HCT116 (cell line): ENCODE measurements at regions not wholly inside any gene's neighbourhood (a gene's known extent, or its start where the extent isn't known, plus 50 kb on each side); places are given as distances from the start of the nearest gene placed in this dataset.

Source experiments
- CEBPB ChIP-seq: IDR thresholded peaks from 2 replicates; pipeline ENCODE4 v1.6.1; 2012; ENCODE audit warnings: low read depth
- EZH2phosphoT487 ChIP-seq: fragments of 200-600 bp; IDR thresholded peaks from 2 replicates; pipeline ENCODE4 v1.6.1; 2018; ENCODE audit warnings: antibody characterized with exemption, borderline replicate concordance
- POLR2A ChIP-seq: IDR thresholded peaks from 2 replicates; pipeline ENCODE4 v1.7.0; 2011; ENCODE audit warnings: borderline replicate concordance; ENCODE audit not compliant: insufficient read depth, insufficient read length; ENCODE audit errors: extremely low read depth
- RAD21 ChIP-seq: IDR thresholded peaks from 2 replicates; pipeline ENCODE4 v1.6.1; 2012; ENCODE audit warnings: low read depth, mild to moderate bottlenecking
- TF ChIP-seq, protein P1 (sequence below): IDR thresholded peaks from 2 replicates; pipeline ENCODE4 v1.6.1; 2012; ENCODE audit warnings: low read depth
- TF ChIP-seq, protein P2 (sequence below), 3 experiments: fragments of 200-600 bp in 1 of 3; sonication (generic) in 1 of 3; IDR thresholded peaks in 2 of 3; conservative IDR thresholded peaks in 1 of 3; 2 replicates each; pipeline ENCODE4 v1.5.1; 2012 to 2017; ENCODE audit warnings: low read depth in 2 of 3, low read length in 2 of 3, antibody characterized with exemption in 1 of 3, borderline replicate concordance in 1 of 3, control low read depth in 1 of 3, mild to moderate bottlenecking in 1 of 3, mixed read lengths in 1 of 3, mixed run types in 1 of 3, moderate library complexity in 1 of 3; ENCODE audit not compliant: insufficient read depth in 1 of 3
- TF ChIP-seq, protein P3 (sequence below): IDR thresholded peaks from 2 replicates; pipeline ENCODE4 v1.6.1; 2012

DNA sequence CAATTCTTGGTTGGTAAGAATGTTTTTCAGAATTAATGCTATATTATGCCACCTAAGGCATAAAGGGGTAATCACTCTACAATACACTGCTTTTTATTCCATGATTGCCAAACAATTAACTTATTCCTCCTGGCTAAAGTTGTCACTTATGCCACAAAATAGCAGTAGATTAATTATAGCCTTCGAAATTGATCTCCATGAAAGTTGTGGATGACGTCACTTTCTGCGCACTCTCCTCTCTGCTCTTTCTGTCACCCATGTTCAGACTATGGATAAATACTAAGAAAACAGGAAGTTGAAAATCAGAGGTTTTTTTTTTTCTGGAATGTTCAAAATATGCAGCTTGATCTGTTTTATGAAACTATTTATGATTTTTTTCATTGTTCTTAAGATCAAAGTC is 790.1 kb upstream of the CNTN5 start:
- TF ChIP-seq EZH2phosphoT487 (no peak), POLR2A (no peak), RAD21 (no peak), CEBPB (no peak)
- TF ChIP-seq, protein P1, sequence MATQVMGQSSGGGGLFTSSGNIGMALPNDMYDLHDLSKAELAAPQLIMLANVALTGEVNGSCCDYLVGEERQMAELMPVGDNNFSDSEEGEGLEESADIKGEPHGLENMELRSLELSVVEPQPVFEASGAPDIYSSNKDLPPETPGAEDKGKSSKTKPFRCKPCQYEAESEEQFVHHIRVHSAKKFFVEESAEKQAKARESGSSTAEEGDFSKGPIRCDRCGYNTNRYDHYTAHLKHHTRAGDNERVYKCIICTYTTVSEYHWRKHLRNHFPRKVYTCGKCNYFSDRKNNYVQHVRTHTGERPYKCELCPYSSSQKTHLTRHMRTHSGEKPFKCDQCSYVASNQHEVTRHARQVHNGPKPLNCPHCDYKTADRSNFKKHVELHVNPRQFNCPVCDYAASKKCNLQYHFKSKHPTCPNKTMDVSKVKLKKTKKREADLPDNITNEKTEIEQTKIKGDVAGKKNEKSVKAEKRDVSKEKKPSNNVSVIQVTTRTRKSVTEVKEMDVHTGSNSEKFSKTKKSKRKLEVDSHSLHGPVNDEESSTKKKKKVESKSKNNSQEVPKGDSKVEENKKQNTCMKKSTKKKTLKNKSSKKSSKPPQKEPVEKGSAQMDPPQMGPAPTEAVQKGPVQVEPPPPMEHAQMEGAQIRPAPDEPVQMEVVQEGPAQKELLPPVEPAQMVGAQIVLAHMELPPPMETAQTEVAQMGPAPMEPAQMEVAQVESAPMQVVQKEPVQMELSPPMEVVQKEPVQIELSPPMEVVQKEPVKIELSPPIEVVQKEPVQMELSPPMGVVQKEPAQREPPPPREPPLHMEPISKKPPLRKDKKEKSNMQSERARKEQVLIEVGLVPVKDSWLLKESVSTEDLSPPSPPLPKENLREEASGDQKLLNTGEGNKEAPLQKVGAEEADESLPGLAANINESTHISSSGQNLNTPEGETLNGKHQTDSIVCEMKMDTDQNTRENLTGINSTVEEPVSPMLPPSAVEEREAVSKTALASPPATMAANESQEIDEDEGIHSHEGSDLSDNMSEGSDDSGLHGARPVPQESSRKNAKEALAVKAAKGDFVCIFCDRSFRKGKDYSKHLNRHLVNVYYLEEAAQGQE: no peak
- TF ChIP-seq, protein P2, sequence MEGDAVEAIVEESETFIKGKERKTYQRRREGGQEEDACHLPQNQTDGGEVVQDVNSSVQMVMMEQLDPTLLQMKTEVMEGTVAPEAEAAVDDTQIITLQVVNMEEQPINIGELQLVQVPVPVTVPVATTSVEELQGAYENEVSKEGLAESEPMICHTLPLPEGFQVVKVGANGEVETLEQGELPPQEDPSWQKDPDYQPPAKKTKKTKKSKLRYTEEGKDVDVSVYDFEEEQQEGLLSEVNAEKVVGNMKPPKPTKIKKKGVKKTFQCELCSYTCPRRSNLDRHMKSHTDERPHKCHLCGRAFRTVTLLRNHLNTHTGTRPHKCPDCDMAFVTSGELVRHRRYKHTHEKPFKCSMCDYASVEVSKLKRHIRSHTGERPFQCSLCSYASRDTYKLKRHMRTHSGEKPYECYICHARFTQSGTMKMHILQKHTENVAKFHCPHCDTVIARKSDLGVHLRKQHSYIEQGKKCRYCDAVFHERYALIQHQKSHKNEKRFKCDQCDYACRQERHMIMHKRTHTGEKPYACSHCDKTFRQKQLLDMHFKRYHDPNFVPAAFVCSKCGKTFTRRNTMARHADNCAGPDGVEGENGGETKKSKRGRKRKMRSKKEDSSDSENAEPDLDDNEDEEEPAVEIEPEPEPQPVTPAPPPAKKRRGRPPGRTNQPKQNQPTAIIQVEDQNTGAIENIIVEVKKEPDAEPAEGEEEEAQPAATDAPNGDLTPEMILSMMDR (IDR thresholded peaks at IDR 0.05 in 2 of 3, conservative IDR thresholded peaks at IDR 0.05 in 1 of 3; ENCODE audit: borderline replicate concordance in 1 of 3, insufficient read depth in 1 of 3, low read depth in 2 of 3, low read length in 2 of 3): no peak
- TF ChIP-seq, protein P3, sequence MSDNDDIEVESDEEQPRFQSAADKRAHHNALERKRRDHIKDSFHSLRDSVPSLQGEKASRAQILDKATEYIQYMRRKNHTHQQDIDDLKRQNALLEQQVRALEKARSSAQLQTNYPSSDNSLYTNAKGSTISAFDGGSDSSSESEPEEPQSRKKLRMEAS: no peak
